GM23248 (cell line): ENCODE measurements at regions not wholly inside any gene's neighbourhood (a gene's known extent, or its start where the extent isn't known, plus 50 kb on each side); places are given as distances from the start of the nearest gene placed in this dataset.

Experiments
- EZH2 ChIP-seq: fragments of 200-600 bp; sonication (generic); IDR thresholded peaks from 2 replicates; pipeline ENCODE4 v1.6.1; 2018; ENCODE audit warnings: antibody characterized with exemption, mild to moderate bottlenecking; ENCODE audit not compliant: insufficient read depth, poor library complexity, severe bottlenecking
- EZH2phosphoT487 ChIP-seq: fragments of 200-600 bp; sonication (generic); IDR thresholded peaks from 2 replicates; pipeline ENCODE4 v1.6.1; 2018; ENCODE audit warnings: antibody characterized with exemption, moderate library complexity, mild to moderate bottlenecking, low read depth; ENCODE audit not compliant: insufficient read depth

GRCh38 chr13:72500851-72501250, 226.6 kb downstream of the MZT1 start:
- TF ChIP-seq EZH2phosphoT487 (no peak), EZH2 (no peak)
